Thyroid gland (tissue), 4 donors: ENCODE measurements at regions not wholly inside any gene's neighbourhood (a gene's known extent, or its start where the extent isn't known, plus 50 kb on each side); places are given as distances from the start of the nearest gene placed in this dataset.

ENCODE experiments used
- DNase-seq, 2 donors: peaks; one replicate each; pipeline ENCODE4 v3.0.0-alpha.2; 2019
- H3K27ac ChIP-seq, 3 donors: fragments of 200-600 bp; sonication (generic); 1 replicate in 2 of 3; 2 replicates in 1 of 3; pipeline ENCODE4 v1.5.1; 2016 to 2019; ENCODE audit warnings: mild to moderate bottlenecking in 1 of 3, moderate library complexity in 1 of 3
- H3K27me3 ChIP-seq: fragments of 200-600 bp; sonication (generic); one replicate; pipeline ENCODE4 v1.5.1; 2019
- H3K36me3 ChIP-seq, 2 donors: fragments of 200-600 bp; sonication (generic); one replicate each; pipeline ENCODE4 v1.5.1; 2016 to 2019
- H3K4me1 ChIP-seq, 2 donors: fragments of 200-600 bp; sonication (generic); one replicate each; pipeline ENCODE4 v1.5.1; 2017 to 2019
- H3K4me3 ChIP-seq, 3 donors: fragments of 200-600 bp; sonication (generic); replicated peaks in 1 of 3; 1 replicate in 2 of 3; 2 replicates in 1 of 3; pipeline ENCODE4 v1.5.1; 2016; ENCODE audit warnings: mild to moderate bottlenecking in 1 of 3
- H3K9me3 ChIP-seq: fragments of 200-600 bp; sonication (generic); one replicate; pipeline ENCODE4 v1.5.1; 2017
- CTCF ChIP-seq, 6 experiments: fragments of 200-600 bp in 3 of 6; fragments of 450-650 bp in 3 of 6; sonication (generic) in 3 of 6; IDR thresholded peaks; one replicate each; pipeline ENCODE4 v1.5.1; 2016 to 2019; ENCODE audit warnings: antibody characterized with exemption in 6 of 6, mild to moderate bottlenecking in 2 of 6, inconsistent platforms in 1 of 6, moderate library complexity in 1 of 6
- POLR2A ChIP-seq, 2 donors: fragments of 450-650 bp; IDR thresholded peaks; one replicate each; pipeline ENCODE4 v1.6.1; 2017; ENCODE audit warnings: antibody characterized with exemption in 2 of 2, mild to moderate bottlenecking in 2 of 2, moderate library complexity in 1 of 2
- WGBS, 2 donors: methylation state at CpG; one replicate each; pipeline ENCODE4 v1.1.5; 2017; 5-methylcytosine and 5-hydroxymethylcytosine counted together
- intact Hi-C: fragments of 100-400 bp; cut with DNase I; formaldehyde crosslinking; loops from one replicate; pipeline ENCODE4 v1.15.1; 2023

GRCh38 chr3:127387119-127387518, 99.3 kb upstream of the PRR20G start:
- no peak overlapping the region for H3K4me3 ChIP-seq
- H3K4me1 ChIP-seq = no peaks in the 10 kb centered on the region
- no peak overlapping the region for H3K27ac ChIP-seq
- DNase-seq = no peak
- H3K36me3 ChIP-seq = no peaks in the 10 kb centered on the region
- no peaks in the 10 kb centered on the region for H3K27me3 ChIP-seq
- 67 to 80% methylated on average over 8 of the region's 8 CpGs for WGBS, 2 donors
- TF ChIP-seq POLR2A (IDR thresholded peaks at IDR 0.05) (no peak), CTCF (IDR thresholded peaks at IDR 0.05) (no peak)
- H3K9me3 ChIP-seq = no peaks in the 10 kb centered on the region
- intact Hi-C loops = no loop called here

GRCh38 chr3:127386490-127386889, 98.6 kb upstream of the PRR20G start:
- WGBS, 2 donors = 65 to 81% methylated on average over 9 of the region's 9 CpGs
- no peak for DNase-seq
- no peaks in the 10 kb centered on the region for H3K4me1 ChIP-seq
- TF ChIP-seq CTCF (IDR thresholded peaks at IDR 0.05) = no peak
- TF ChIP-seq POLR2A (IDR thresholded peaks at IDR 0.05) = no peak
- intact Hi-C loops = no loop called here
- H3K36me3 ChIP-seq = no peaks in the 10 kb centered on the region
- no peak overlapping the region for H3K27ac ChIP-seq
- no peak overlapping the region for H3K4me3 ChIP-seq
- no peaks in the 10 kb centered on the region for H3K9me3 ChIP-seq
- no peaks in the 10 kb centered on the region for H3K27me3 ChIP-seq

- no peaks in the 10 kb centered on the region for H3K36me3 ChIP-seq
- H3K4me3 ChIP-seq = no peak overlapping the region
- TF ChIP-seq POLR2A (IDR thresholded peaks at IDR 0.05) (no peak), CTCF (IDR thresholded peaks at IDR 0.05) (no peak)
- no peaks in the 10 kb centered on the region for H3K9me3 ChIP-seq
- no peak for DNase-seq
- no peak overlapping the region for H3K27ac ChIP-seq
- intact Hi-C loops = no loop called here
- H3K4me1 ChIP-seq = no peaks in the 10 kb centered on the region
- H3K27me3 ChIP-seq = no peaks in the 10 kb centered on the region
- WGBS, 2 donors = 53 to 76% methylated on average over 5 of the region's 5 CpGs
Measured at GRCh38 chr3:127385540-127385870, 97.7 kb upstream of the PRR20G start.

- no peak for TF ChIP-seq POLR2A (IDR thresholded peaks at IDR 0.05)
- TF ChIP-seq CTCF (IDR thresholded peaks at IDR 0.05) = no peak
- Histone ChIP-seq H3K27me3 (no peaks in the 10 kb centered on the region), H3K9me3 (no peaks in the 10 kb centered on the region), H3K4me1 (no peaks in the 10 kb centered on the region), H3K27ac (no peak overlapping the region), H3K36me3 (no peaks in the 10 kb centered on the region), H3K4me3 (no peak overlapping the region)
- 56 to 66% methylated on average over 16 to 17 of the region's 18 CpGs for WGBS, 2 donors
- DNase-seq = no peak
- intact Hi-C loops = no loop called here
Measured at GRCh38 chr3:127384717-127385539, 97.1 kb upstream of the PRR20G start.

- no peaks in the 10 kb centered on the region for H3K9me3 ChIP-seq
- no peak for DNase-seq
- 42 to 48% methylated on average over 10 of the region's 10 CpGs for WGBS, 2 donors
- intact Hi-C loops = no loop called here
- H3K4me1 ChIP-seq = no peaks in the 10 kb centered on the region
- no peak overlapping the region for H3K4me3 ChIP-seq
- no peaks in the 10 kb centered on the region for H3K36me3 ChIP-seq
- H3K27me3 ChIP-seq = no peaks in the 10 kb centered on the region
- no peak overlapping the region for H3K27ac ChIP-seq
- TF ChIP-seq CTCF (IDR thresholded peaks at IDR 0.05) (no peak), POLR2A (IDR thresholded peaks at IDR 0.05) (no peak)
Measured at GRCh38 chr3:127383656-127384179, 95.9 kb upstream of the PRR20G start.
